ENCODE measurements at regions not wholly inside any gene's neighbourhood (a gene's known extent, or its start where the extent isn't known, plus 50 kb on each side); places are given as distances from the start of the nearest gene placed in this dataset.

- ChIA-PET POLR2A (ENCODE audit: unreplicated experiment) (no interaction called here), CTCF (no interaction called here)
- no peaks in the 10 kb centered on the region for H3K27me3 ChIP-seq (ENCODE audit: insufficient read depth, low read depth)
- no peak for DNase-seq
- peaks cover 22% of the 10 kb centered on the region; the same call in 1 of the 2 replicates for H3K4me1 ChIP-seq (replicated peaks; ENCODE audit: insufficient read depth)
- H3K27ac ChIP-seq = no peak overlapping the region
- no peaks in the 10 kb centered on the region for H3K9me3 ChIP-seq (ENCODE audit: insufficient read depth, low read depth)
- H3K4me3 ChIP-seq = no peak overlapping the region
- H3K9me2 ChIP-seq (ENCODE audit: insufficient read depth) = no peaks in the 10 kb centered on the region
- intact Hi-C loops (cut with micrococcal nuclease; ENCODE audit: unreplicated experiment) = no loop called here
- no peaks in the 10 kb centered on the region for H4K20me1 ChIP-seq (ENCODE audit: insufficient read depth)
- H3K36me3 ChIP-seq (ENCODE audit: low read depth) = no peaks in the 10 kb centered on the region
- H3F3A ChIP-seq (ENCODE audit: insufficient read depth, low read depth) = no peaks in the 10 kb centered on the region
- H3K4me2 ChIP-seq = no peak overlapping the region
- H3K79me2 ChIP-seq (ENCODE audit: low read depth) = no peaks in the 10 kb centered on the region
- BruUV-seq (replicated peaks) = no TSS peak
- H2AFZ ChIP-seq = no peak overlapping the region
- no peak for TF ChIP-seq EZH2 (IDR thresholded peaks at IDR 0.05; ENCODE audit: low read depth)
- TF ChIP-seq CTCF (conservative IDR thresholded peaks at IDR 0.05) = no peak
Measured at GRCh38 chr2:138107288-138107687, 143.0 kb downstream of the HNMT start.

GRCh38 chr2:138110453-138111083 is 146.3 kb downstream of the HNMT start:
- no peaks in the 10 kb centered on the region for H3K36me3 ChIP-seq (ENCODE audit: low read depth)
- no peak for TF ChIP-seq EZH2 (IDR thresholded peaks at IDR 0.05; ENCODE audit: low read depth)
- TF ChIP-seq CTCF (conservative IDR thresholded peaks at IDR 0.05) = no peak
- CTCF ChIA-PET = no interaction called here
- intact Hi-C loops (cut with micrococcal nuclease; ENCODE audit: unreplicated experiment) = no loop called here
- H2AFZ ChIP-seq = no peak overlapping the region
- no peaks in the 10 kb centered on the region for H4K20me1 ChIP-seq (ENCODE audit: insufficient read depth)
- DNase-seq = no peak
- no peaks in the 10 kb centered on the region for H3F3A ChIP-seq (ENCODE audit: insufficient read depth, low read depth)
- H3K4me1 ChIP-seq (replicated peaks; ENCODE audit: insufficient read depth) = peaks cover 14% of the 10 kb centered on the region; the same call in 1 of the 2 replicates
- POLR2A ChIA-PET (ENCODE audit: unreplicated experiment) = no interaction called here
- H3K27me3 ChIP-seq (ENCODE audit: insufficient read depth, low read depth) = no peaks in the 10 kb centered on the region
- H3K9me2 ChIP-seq (ENCODE audit: insufficient read depth) = no peaks in the 10 kb centered on the region
- no TSS peak for BruUV-seq (replicated peaks)
- H3K4me3 ChIP-seq = no peak overlapping the region
- no peak overlapping the region for H3K4me2 ChIP-seq
- H3K79me2 ChIP-seq (ENCODE audit: low read depth) = no peaks in the 10 kb centered on the region
- H3K27ac ChIP-seq = no peak overlapping the region
- no peaks in the 10 kb centered on the region for H3K9me3 ChIP-seq (ENCODE audit: insufficient read depth, low read depth)

- POLR2A ChIA-PET (ENCODE audit: unreplicated experiment) = no interaction called here
- Histone ChIP-seq H4K20me1 (ENCODE audit: insufficient read depth) (no peaks in the 10 kb centered on the region), H3K36me3 (ENCODE audit: low read depth) (no peaks in the 10 kb centered on the region), H3K4me3 (no peak overlapping the region), H3K9me2 (ENCODE audit: insufficient read depth) (no peaks in the 10 kb centered on the region), H3K79me2 (ENCODE audit: low read depth) (no peaks in the 10 kb centered on the region), H3K4me2 (no peak overlapping the region), H3K27me3 (ENCODE audit: insufficient read depth, low read depth) (no peaks in the 10 kb centered on the region), H3F3A (ENCODE audit: insufficient read depth, low read depth) (no peaks in the 10 kb centered on the region), H3K9me3 (ENCODE audit: insufficient read depth, low read depth) (no peaks in the 10 kb centered on the region), H3K27ac (no peak overlapping the region), H2AFZ (no peak overlapping the region), H3K4me1 (replicated peaks; ENCODE audit: insufficient read depth) (peaks cover 1% of the 10 kb centered on the region; the same call in 1 of the 2 replicates)
- CTCF ChIA-PET = no interaction called here
- intact Hi-C loops (cut with micrococcal nuclease; ENCODE audit: unreplicated experiment) = no loop called here
- no peak for DNase-seq
- TF ChIP-seq EZH2 (IDR thresholded peaks at IDR 0.05; ENCODE audit: low read depth) = no peak
- no peak for TF ChIP-seq CTCF (conservative IDR thresholded peaks at IDR 0.05)
- no TSS peak for BruUV-seq (replicated peaks)
Measured at GRCh38 chr2:138112536-138112935, 148.3 kb downstream of the HNMT start.
